Activated CD8-positive, alpha-beta memory T cell treated with anti-CD3 and anti-CD28 coated beads, Interleukin-2, amount 50 U/mL, for 1 hour (primary cell): ENCODE measurements at regions not wholly inside any gene's neighbourhood (a gene's known extent, or its start where the extent isn't known, plus 50 kb on each side); places are given as distances from the start of the nearest gene placed in this dataset.

Experiments used
- DNase-seq: peaks from one replicate; pipeline ENCODE4 v3.0.0-alpha.2; 2020; ENCODE audit errors: extremely low read depth

DNA sequence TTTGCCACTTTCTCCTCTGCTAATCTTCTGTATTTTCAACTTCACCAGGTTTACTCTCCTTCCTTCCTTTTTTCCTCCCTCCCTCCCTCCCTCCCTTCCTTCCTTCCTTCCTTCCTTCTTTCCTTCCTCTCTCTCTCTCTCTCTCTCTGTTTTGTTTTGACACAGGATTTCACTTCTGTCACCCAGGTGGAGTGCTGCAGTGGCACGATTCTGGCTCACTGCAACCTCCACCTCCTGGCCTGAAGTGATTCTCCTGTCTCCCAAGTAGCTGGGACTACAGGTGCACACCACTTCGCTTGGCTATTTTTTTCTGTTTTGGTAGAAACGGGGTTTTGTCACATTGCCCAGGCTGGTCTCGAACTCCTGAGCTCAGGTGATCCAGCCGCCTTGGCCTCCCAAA lies 181.2 kb upstream of the BTG1 start:
- DNase-seq: no peak

DNA sequence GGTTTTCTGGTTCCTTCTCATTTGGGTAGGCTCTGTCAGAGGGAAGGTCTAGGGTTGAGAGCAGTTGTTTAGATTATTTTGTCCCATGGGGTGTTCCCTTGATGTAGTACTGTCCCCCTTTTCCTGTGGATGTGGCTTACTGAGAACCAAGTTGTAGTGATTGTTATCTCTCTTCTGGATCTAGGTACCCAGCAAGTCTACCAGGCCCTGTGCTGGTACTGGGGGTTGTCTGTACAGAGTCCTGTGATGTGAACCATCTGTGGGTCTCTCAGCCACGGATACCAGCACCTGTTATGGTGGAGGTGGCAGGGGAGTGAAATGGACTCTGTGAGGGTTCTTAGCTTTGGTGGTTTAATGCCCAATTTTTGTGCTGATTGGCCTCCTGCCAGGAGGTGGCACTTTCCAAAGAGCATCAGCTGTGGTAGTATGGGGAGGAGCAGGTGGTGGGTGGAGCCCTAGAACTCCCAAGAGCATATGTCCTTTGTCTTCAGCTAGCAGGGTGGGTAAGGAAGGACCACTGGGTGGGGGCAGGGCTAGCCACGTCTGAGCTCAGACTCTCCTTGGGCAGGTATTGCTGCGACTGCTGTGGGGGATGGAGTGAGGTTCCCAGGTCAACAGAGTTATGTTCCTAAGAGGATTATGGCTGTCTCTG lies 179.3 kb upstream of the BTG1 start:
- DNase-seq: no peak

DNA sequence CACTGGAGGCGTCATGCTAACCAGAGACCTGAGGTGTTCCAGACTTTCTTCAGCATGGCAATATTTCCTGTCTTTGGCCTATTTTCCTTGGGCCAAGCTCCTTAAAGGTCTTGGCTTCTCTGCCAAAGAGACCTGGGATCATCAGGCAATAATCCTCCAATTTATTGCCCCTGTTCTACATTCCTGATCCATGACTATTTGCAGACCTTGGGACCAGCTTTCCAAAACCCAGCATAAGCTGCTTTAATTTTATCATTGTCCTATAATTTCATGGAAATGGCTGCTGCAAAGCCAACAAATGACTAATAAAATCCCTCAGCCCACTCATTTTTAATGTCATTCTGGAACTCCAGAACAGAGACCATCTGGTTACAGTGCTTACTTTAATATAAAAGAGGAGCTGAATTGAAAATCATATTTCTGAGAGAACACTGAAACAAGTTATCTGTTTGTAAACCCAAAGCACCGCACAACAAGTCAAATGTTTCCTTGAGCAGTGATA lies 166.9 kb upstream of the BTG1 start:
- no peak for DNase-seq

DNA sequence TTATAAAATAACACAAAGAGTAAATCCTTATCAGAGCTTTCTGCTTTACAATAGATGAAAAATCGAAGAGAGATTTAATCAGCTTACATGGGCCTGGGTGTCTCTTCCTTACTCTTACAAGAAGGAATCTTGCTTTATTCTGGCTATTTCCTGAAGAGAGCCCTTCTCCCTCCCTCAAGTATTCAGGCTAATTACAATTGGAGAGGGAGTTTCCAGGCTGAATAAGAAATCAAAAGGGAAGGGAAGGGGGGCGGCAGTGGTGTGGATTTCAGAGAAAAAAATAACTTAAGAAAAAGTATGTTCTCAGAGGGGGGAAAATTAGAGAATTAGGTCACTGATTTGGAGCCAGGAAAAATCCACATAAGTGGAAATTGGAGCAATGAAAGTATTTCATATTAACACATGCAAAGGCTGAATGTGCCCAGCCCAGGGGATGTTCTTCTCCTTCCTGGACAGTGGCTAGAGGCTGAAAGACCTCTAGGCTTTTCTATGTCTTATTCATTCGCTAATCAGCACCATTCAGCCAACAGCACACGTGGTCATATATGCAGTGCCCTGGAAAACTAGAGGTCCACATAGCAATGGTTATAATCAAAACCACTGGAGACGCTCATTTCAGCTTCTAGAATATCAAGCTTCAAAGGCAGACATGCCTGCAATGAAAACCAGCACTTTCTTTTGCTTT lies 158.9 kb upstream of the BTG1 start:
- no peak for DNase-seq

GRCh38 chr12:92302041-92302829 lies 156.6 kb upstream of the BTG1 start:
- DNase-seq: no peak

DNA sequence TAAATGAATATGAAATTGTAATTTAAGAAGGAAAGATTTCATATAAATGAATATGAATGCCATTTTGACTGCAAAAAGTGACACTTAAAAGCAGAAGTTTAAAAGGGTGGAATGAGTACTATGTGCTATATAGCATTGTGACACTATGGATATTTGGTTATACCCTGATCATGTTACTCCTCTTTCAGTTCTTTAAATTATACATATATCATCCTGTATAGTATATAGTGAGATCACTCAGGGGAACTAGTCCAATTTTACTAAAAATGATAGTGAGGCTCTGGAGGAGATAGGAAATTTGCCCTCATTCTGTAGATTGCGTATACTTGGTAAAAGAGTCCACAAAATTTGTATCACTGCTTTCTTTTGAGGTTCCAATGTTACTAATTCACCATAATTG lies 155.7 kb upstream of the BTG1 start:
- DNase-seq: no peak

DNA sequence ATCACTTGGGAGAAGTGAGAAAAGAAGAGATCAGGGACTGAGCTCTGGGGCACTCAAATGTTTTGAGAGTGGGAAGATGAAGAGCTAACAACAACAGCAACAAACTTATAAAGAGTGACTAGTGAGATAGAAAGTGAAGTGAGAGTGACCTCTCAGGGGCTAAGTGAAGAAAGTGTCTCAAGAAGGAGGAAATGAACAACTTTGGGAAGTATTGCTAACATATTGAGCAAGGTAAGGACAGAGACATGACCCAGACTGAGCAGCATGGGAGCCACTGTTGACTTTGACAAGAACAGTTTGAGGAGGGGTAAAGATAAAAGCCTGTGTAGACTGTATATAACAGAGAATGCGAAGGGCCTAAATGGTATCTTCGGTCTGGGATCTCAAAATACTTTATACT lies 155.1 kb upstream of the BTG1 start:
- DNase-seq: no peak

DNA sequence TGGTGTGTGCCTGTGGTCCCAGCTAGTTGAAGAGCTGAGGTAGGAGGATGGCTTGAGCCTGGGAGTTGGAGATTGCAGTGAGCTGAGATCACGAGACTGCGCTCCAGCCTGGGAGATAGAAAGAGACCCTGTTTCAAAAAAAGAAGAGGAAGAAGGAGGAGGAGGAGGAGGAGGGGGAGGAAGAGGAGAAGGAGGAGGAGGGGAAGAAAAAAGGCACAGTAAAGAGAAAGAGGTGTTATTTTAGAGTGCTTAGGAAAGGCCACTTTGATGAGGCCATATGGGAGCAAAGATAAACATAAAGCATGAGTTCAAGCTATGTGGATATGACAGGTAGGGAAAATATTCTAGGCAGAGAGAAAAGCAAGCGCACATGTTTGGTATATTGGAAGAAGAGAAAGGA lies 154.1 kb upstream of the BTG1 start:
- DNase-seq: no peak

GRCh38 chr12:92299344-92299743 lies 153.7 kb upstream of the BTG1 start:
- DNase-seq: no peak

DNA sequence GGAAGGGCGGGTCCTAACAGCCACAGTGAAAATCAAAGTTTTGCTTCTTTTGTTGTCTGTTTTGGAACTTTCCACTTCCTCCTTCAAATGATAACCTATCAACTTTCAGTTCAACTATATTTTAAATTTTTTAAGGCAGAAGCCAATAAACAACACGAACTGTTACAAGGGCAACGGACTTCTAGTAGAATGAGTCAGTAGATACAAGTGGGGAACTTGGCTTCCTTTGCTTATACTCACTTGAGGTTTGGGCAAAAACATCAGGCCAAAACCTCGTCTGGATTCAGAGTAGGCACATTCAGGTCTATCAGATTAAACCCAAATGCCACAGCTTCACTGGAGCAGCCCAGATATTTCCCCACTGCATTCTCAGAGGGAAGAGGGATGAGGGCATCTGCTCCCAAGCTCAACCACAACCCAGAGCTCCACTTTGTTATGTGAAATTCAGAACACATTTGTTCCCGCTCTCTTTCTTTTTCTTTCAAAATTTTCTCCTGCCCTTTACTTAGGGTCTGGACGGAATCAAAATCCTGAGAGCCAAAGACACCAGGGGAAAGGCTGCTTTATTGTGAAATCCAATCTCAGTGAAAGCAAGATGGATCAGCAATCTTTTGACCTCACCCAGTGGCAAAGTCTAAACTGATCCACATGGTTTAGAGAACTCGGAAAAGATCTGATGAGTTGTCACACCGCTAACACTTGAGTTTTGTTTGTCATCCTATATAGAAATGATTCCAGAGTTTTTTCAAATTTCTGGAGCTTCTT lies 152.5 kb upstream of the BTG1 start:
- DNase-seq: no peak

DNA sequence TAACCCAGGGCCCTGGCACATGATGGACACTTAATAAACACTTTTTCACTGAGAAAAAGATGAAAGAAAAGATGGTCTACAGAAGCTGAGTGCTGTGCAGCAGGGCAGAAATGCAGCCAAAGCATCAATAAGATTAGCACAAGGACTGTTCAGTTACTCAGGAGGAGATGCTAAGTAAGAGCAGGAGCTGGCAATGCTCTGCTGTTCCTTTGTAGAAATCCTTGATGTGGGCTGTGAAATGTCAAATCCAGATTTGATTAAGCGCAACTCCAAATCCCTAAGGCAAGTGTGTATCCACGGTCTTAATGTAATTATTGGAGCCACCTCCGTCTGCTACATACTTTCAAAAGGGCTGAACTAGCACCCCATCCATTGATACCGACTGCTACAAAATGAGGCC lies 151.8 kb upstream of the BTG1 start:
- no peak for DNase-seq

- no peak for DNase-seq
Measured at GRCh38 chr12:92295523-92295922, 149.9 kb upstream of the BTG1 start.

GRCh38 chr12:92294676-92295440 lies 149.2 kb upstream of the BTG1 start:
- DNase-seq: no peak

DNA sequence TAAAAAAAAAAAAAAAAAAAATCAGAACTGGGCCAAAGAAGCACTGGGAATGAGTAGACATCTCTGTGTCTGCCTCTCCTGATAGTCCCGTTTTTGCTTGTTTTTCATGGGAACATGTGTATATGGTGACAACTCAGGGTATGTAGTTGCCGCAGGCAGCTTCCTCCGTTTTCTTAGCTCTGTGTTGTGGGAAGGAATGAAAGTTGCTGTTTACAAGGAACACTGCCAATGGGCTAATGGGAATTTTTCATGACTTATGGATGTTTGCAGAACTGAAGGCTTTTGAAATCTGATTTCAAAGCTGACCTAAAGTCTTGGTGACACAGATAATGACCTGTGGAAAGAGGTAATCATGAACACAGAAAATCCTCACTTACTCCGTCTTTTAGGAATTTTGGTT lies 146.4 kb upstream of the BTG1 start:
- DNase-seq: no peak

- DNase-seq: no peak
Measured at GRCh38 chr12:92290886-92291285, 145.2 kb upstream of the BTG1 start.

- DNase-seq: no peak
Measured at GRCh38 chr12:92290350-92290695, 144.7 kb upstream of the BTG1 start.

GRCh38 chr12:92289629-92290349 lies 144.1 kb upstream of the BTG1 start:
- no peak for DNase-seq

DNA sequence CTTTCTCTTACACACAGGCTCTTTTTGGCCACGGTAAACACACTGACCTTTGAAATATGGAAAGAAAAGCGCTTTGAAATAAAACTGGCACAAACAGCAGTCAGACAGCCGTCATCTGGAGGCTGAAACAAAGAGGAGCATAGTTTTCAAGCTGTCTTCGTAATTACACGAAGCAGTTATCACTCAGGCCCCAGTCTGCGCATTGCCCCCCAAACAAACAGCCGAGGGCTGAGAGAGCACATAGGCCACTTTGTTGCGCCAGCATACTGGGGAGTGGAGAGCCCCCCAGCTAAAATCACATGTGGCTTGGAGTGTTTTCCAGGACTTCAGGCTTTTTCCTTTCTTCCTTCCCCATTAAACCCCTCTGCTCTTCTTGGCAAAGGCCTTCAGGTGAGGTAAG lies 142.9 kb upstream of the BTG1 start:
- no peak for DNase-seq

GRCh38 chr12:92278378-92278828 lies 132.8 kb upstream of the BTG1 start:
- DNase-seq: no peak

GRCh38 chr12:92277795-92278194 lies 132.1 kb upstream of the BTG1 start:
- no peak for DNase-seq

DNA sequence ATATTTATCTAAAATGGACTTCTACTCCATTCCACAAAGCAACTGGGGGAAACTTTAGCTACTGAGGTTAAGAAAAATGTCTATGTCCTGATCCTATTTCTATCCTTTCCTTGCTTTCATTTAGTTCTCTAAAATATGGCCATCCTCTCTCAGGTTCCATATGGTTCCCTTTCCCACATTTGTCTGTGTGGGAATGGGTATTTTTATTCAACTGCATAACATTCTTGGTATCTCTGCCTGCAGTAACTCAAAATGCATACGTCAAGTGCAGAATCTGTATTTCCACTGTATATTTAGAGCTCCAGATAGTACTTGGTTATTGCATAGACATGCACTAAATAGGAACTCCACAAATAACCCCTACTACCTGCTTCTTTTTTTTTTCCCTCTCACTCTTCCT lies 130.6 kb upstream of the BTG1 start:
- no peak for DNase-seq
